GM18526 (cell line): ENCODE measurements at regions not wholly inside any gene's neighbourhood (a gene's known extent, or its start where the extent isn't known, plus 50 kb on each side); places are given as distances from the start of the nearest gene placed in this dataset.

Experiments
- POLR2A ChIP-seq: IDR thresholded peaks from 3 replicates; pipeline ENCODE4 v1.6.1; 2011; ENCODE audit not compliant: insufficient read length; ENCODE audit errors: extremely low read depth

DNA sequence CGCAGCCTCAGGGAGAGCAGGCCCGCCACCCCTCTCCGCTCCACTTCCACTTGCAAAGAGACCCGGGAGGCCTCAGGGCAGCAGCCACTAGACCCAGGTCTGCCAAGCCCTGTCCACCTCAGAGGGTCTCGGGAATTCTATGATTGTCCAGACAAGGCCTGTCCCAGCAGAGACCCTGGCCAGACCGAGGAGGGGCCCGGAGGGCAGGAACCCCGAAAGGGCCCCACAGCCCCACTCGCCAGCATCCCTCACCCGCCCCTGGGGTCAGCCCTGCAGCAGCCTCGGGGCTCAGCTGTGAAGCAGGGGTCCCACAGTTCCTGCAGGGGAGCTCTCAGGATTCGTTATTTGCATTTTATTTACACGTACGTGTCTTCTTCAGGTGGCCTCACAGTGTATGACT is 269.5 kb downstream of the EIPR1 start:
- no peak for TF ChIP-seq POLR2A

DNA sequence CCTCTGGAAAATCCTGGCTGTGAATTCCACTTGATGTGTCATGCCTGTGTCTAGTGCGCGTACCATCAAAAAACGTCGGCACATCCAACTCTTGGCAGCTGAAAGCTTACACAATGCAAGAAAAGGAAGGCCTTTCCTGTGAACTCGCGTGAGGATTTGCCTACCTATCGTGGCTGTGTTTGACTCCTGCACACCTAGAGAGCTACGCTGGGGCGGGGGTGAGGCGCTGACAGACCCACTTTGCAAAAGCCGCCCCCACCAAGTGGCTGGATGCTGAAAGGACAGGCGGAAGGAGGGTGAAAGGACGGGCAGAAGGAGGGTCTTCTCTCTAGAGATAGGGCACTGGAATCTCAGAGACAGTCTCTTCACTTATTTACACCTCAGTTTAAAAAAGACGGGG is 270.1 kb downstream of the EIPR1 start:
- TF ChIP-seq POLR2A, result no peak

DNA sequence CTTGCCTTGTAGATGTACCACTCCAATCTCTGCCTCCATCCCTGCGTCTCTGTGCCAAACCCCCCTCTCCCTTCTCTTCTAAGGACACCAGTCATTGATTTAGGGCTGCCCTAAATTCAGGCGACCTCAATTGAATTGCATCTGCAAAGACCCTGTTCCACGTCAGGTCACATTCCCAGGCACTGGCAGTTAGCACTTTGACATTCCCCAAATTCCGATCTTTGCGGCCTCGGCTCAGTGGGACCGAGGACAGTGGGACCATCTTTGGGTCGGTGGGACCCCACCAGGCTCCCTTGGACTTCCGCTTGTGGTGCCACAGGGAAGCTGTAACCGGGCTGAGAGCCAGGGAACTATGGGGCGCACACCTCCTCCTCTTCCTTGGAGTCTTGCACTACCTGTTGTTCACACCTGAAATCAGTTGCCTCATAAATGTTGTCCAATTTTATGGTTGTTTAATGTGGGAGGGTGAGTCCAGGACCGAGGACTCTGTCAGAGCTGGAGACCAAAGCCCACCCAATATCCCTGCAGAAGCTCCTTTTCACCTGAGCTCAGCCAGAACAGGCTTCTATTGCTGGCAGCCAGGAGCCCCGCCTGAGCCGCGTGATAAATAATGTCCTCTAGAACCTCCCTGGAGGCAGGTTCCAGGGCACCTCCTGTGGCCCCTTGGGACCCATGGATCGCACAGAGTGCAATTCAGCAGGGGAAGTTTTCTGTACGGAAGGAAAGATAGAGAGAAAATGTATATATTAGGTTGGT is 271.6 kb downstream of the EIPR1 start:
- TF ChIP-seq POLR2A, result no peak

- TF ChIP-seq POLR2A, result no peak
These were observed 273.4 kb downstream of the EIPR1 start for GRCh38 chr2:3104261-3104660.

GRCh38 chr2:3102922-3103569 is 274.6 kb downstream of the EIPR1 start:
- no peak for TF ChIP-seq POLR2A

GRCh38 chr2:3102081-3102921 is 275.3 kb downstream of the EIPR1 start:
- TF ChIP-seq POLR2A, result no peak

- TF ChIP-seq POLR2A, result no peak
These were observed 276.3 kb downstream of the EIPR1 start for GRCh38 chr2:3101016-3101942.

DNA sequence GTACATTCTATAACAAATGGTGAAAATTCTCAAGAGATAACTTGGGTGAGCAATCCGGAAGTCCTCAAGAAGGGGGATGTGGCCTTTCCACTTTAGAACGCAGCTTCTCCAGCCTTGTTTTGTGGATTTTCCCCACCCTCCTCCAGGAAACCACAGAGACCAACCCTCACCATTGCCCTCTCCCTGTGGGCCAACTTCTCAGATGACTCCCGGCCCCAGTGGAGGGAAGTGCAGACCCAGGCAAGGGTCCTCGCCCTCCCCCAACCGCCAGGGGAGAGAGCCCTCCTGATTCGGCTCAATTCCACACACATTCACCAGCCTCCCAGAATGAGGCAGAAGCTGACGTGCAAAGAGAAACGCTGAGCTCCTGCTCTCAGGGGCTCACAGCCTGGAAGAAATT is 277.2 kb downstream of the EIPR1 start:
- TF ChIP-seq POLR2A, result no peak

GRCh38 chr2:3099860-3100234 is 277.8 kb downstream of the EIPR1 start:
- no peak for TF ChIP-seq POLR2A

GRCh38 chr2:3099145-3099859 is 278.3 kb downstream of the EIPR1 start:
- TF ChIP-seq POLR2A, result no peak

DNA sequence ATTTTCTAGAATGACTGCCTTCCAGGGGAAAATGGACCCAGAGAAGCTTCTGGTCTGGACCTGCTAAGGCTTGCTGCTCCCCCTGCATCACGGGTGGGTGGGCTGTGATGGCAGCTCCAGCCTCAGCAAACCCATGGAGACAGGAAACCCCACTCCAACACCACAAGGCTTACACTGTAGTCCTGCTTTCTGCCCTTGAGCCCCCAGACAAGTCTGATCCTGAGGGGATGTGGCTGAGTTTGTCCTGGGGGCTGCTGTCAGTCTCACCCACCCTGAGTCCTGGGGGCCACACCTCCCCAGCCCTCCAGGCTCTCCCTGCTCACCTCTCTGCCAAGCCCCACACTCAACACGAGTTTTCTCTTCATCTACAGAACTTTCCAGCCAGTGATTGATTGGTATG is 279.4 kb downstream of the EIPR1 start:
- TF ChIP-seq POLR2A, result no peak

DNA sequence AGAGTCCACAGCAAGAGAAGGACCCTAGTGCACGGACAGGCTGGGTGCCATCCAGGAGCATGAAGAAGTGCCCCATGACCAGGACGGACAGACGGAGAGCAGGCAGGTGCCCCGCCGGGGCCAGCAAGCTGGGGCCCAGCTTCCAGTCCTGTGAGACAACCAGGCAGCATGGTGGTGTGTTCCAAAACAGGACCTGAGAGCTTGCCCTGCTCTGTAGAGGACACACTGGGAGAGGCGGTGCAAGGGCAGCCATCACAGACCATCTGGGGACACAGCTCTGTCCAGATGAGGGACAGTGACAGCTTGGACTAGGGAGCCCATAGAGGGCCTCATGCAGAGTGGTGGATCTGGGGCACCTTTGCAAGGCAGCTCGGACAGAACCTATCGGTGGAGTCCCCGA is 279.8 kb downstream of the EIPR1 start:
- no peak for TF ChIP-seq POLR2A

DNA sequence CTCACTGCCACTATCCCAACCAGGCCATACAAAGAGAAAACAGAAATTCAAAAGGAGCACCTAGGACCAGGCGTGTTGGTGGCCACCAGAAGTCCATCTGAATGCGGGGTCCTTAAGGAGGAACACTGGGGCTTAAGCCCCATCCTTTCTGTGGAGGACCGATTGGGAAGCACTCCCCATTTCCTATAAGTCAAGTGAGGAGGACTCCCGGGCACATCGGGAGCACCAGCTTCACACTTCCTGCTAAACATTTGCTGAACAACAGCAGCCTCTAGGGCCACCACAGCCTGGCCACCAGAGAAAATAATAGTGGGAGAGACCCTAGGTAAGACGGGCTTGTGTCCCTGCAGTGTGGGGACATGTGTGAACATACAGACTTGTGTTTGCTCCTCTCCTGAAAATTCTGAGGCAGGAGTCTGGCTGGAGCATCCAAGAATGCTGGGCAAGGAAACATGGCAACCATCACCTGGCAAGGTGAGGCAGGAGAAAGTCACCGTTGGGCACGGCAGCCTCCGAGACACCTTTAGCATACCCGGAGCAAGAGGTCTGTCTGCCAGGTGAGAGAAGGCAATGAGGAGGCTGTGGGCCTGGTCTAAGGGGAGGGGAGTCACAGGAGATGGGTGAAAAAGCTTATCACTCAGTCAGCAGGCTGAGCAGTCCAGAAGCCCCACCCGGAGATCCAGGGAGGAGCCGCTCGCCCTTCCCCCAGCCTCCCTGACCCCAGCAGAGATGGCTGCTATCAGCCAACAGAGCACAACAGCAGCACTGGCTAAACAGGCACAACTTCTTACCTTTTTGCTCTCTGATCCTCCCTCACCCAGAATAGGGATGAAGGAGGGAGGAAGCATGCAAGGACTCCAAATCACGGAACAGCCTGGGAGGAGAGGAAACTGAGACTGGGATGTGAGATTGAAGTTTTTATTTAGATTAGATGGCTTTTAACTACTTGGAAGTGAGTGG is 282.3 kb downstream of the EIPR1 start:
- TF ChIP-seq POLR2A, result no peak
